Keratinocyte (primary cell): ENCODE measurements at regions not wholly inside any gene's neighbourhood (a gene's known extent, or its start where the extent isn't known, plus 50 kb on each side); places are given as distances from the start of the nearest gene placed in this dataset.

Source experiments
- EZH2 ChIP-seq: IDR thresholded peaks from one replicate; pipeline ENCODE4 v1.6.1; 2012; ENCODE audit warnings: inconsistent platforms, mild to moderate bottlenecking, low read length, moderate library complexity
- TF ChIP-seq, protein P1 (sequence below), 3 experiments: IDR thresholded peaks in 1 of 3; conservative IDR thresholded peaks in 1 of 3; optimal IDR thresholded peaks in 1 of 3; 2 replicates in 2 of 3; 3 replicates in 1 of 3; pipeline versions ENCODE3 to v1.5.1; 2011; ENCODE audit warnings: low read length in 3 of 3, mild to moderate bottlenecking in 3 of 3, moderate library complexity in 2 of 3, control low read depth in 1 of 3, inconsistent platforms in 1 of 3; ENCODE audit not compliant: insufficient read depth in 2 of 3; ENCODE audit errors: extremely low read depth in 1 of 3

DNA sequence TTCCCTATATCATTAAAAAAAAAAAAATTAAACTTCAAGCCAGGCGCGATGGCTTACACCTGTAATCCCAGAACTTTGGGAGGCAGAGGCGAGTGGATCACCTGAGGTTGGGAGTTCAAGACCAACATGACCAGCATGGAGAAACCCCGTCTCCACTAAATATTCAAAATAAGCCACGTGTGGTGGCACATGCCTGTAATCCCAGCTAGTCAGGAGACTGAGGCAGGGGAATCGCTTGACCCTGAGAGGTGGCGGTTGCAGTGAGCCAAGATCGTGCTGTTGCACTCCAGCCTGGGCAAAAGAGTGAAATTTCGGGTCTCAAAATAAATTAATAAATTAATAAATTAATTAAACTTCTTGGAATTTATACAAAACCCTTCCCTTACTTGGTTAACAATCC, 358.6 kb upstream of the CDH9 start:
- TF ChIP-seq, protein P1, sequence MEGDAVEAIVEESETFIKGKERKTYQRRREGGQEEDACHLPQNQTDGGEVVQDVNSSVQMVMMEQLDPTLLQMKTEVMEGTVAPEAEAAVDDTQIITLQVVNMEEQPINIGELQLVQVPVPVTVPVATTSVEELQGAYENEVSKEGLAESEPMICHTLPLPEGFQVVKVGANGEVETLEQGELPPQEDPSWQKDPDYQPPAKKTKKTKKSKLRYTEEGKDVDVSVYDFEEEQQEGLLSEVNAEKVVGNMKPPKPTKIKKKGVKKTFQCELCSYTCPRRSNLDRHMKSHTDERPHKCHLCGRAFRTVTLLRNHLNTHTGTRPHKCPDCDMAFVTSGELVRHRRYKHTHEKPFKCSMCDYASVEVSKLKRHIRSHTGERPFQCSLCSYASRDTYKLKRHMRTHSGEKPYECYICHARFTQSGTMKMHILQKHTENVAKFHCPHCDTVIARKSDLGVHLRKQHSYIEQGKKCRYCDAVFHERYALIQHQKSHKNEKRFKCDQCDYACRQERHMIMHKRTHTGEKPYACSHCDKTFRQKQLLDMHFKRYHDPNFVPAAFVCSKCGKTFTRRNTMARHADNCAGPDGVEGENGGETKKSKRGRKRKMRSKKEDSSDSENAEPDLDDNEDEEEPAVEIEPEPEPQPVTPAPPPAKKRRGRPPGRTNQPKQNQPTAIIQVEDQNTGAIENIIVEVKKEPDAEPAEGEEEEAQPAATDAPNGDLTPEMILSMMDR (optimal IDR thresholded peaks at IDR 0.05 in 1 of 3, IDR thresholded peaks at IDR 0.05 in 1 of 3, conservative IDR thresholded peaks at IDR 0.05 in 1 of 3; ENCODE audit: extremely low read depth in 1 of 3, insufficient read depth in 2 of 3, low read length in 3 of 3), result no peak
- no peak for TF ChIP-seq EZH2
